ENCODE measurements at regions not wholly inside any gene's neighbourhood (a gene's known extent, or its start where the extent isn't known, plus 50 kb on each side); places are given as distances from the start of the nearest gene placed in this dataset.

DNA sequence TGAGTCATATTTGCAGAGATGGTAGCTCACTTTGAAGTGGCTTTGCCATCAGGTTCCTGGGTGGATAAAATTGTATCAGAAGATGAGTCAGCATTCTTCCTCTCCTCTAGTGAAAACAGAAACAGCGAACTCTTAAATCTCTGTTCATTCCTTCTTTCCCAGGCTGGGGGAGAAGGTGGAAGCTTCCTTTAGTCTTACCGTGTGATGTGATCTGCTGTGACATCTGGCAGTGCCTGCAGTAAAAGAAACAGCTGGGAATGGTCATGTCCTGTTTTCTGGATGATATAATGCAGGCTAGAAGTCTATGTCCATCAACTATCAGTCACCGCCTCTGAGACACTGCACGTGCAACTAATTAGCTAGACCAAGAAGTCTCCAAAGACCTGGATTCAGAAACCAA lies 171.6 kb downstream of the VAPA start:
- Histone ChIP-seq H3K9me3 (ENCODE audit: control insufficient read depth in 2 of 3, insufficient read depth in 1 of 3, low read length in 3 of 3) (peaks cover 0 to 13% (median 0%) of the 10 kb centered on the region in 3 donors), H3K9ac (ENCODE audit: low read length in 3 of 3) (no peak overlapping the region), H3K4me1 (ENCODE audit: control insufficient read depth in 2 of 3, insufficient read depth in 2 of 3, low read depth in 1 of 3, low read length in 3 of 3) (no peaks in the 10 kb centered on the region), H3K4me3 (ENCODE audit: low read length in 3 of 3) (no peak overlapping the region), H3K27ac (ENCODE audit: low read depth in 2 of 2, low read length in 2 of 2) (no peak overlapping the region), H3K27me3 (ENCODE audit: control insufficient read depth, insufficient read depth, low read length) (no peaks in the 10 kb centered on the region), H3K36me3 (ENCODE audit: control insufficient read depth in 2 of 3, insufficient read depth in 3 of 3, low read length in 3 of 3) (no peaks in the 10 kb centered on the region)
- no peak for TF ChIP-seq CTCF (IDR thresholded peaks at IDR 0.05; ENCODE audit: borderline replicate concordance, extremely low read depth, insufficient read depth)
- FAIRE-seq (no peak), DNase-seq (no peak)
- intact Hi-C loops (cut with DNase I): no loop called here

DNA sequence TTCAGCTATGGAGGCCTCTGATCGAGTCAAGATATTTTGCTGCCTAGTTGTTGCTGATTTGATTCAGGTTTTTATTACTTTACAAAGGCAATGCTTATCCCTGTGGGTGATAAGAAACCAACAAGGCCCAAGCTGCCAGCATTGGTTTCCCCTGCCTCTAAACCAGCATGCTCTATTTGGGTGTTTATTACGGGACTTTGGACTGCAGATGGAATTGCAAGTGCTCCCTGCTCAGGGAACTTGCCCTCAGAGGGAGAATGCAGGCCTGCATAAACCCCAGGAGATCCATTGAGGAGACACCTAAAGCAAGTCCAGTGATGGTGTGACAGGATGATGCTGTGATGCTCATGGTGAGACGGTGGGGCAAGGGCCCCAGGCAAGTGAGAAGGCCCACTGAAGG lies 172.1 kb downstream of the VAPA start:
- H3K9me3 ChIP-seq (ENCODE audit: control insufficient read depth in 2 of 3, insufficient read depth in 1 of 3, low read length in 3 of 3): peaks cover 0 to 13% (median 0%) of the 10 kb centered on the region in 3 donors
- H3K9ac ChIP-seq (ENCODE audit: low read length in 3 of 3): no peak overlapping the region
- no peak overlapping the region for H3K27ac ChIP-seq (ENCODE audit: low read depth in 2 of 2, low read length in 2 of 2)
- no peak overlapping the region for H3K4me3 ChIP-seq (ENCODE audit: low read length in 3 of 3)
- no peaks in the 10 kb centered on the region for H3K36me3 ChIP-seq (ENCODE audit: control insufficient read depth in 2 of 3, insufficient read depth in 3 of 3, low read length in 3 of 3)
- intact Hi-C loops (cut with DNase I): no loop called here
- no peaks in the 10 kb centered on the region for H3K27me3 ChIP-seq (ENCODE audit: control insufficient read depth, insufficient read depth, low read length)
- H3K4me1 ChIP-seq (ENCODE audit: control insufficient read depth in 2 of 3, insufficient read depth in 2 of 3, low read depth in 1 of 3, low read length in 3 of 3): no peaks in the 10 kb centered on the region
- FAIRE-seq: no peak
- no peak for DNase-seq
- no peak for TF ChIP-seq CTCF (IDR thresholded peaks at IDR 0.05; ENCODE audit: borderline replicate concordance, extremely low read depth, insufficient read depth)

DNA sequence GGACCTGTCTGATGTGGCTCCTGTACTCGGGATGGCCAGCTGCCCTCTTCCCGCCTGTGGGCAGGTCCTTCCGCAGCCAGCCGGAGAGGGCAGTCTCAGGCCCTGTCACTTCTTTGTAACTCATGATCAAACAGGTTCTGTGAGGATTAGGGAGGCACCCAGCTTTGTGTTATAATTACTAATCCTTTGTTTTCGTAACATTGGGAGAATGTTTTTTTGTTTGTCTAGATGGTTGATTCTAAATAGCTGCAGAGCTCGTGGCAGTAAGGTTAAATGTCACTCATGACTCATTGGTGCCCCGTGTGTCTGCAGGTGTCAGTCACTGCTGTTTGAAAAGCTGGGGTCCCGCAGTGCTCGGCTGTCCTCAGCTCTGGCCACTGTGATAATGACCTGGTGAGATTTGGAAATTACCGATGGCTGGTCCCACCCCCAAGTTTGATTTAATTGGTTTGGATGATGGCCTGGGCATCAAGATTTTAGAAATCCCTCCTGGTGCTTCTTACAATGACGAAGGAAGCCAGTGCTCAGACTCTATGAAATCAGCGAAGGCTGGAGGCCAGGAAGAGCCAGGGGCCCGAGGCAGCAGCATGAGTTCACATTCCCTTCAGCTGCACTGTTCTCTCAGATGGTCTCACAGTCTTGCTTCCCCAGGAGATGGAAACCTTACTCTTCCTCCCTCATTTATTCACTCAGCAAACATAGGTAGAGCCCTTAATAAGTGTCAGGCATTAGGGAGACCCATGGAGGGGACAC lies 172.8 kb downstream of the VAPA start:
- Histone ChIP-seq H3K36me3 (ENCODE audit: control insufficient read depth in 2 of 3, insufficient read depth in 3 of 3, low read length in 3 of 3) (no peaks in the 10 kb centered on the region), H3K27ac (ENCODE audit: low read depth in 2 of 2, low read length in 2 of 2) (no peak overlapping the region), H3K9me3 (ENCODE audit: control insufficient read depth in 2 of 3, insufficient read depth in 1 of 3, low read length in 3 of 3) (peaks cover 0 to 13% (median 0%) of the 10 kb centered on the region in 3 donors), H3K27me3 (ENCODE audit: control insufficient read depth, insufficient read depth, low read length) (no peaks in the 10 kb centered on the region), H3K4me1 (ENCODE audit: control insufficient read depth in 2 of 3, insufficient read depth in 2 of 3, low read depth in 1 of 3, low read length in 3 of 3) (no peaks in the 10 kb centered on the region), H3K4me3 (ENCODE audit: low read length in 3 of 3) (no peak overlapping the region), H3K9ac (ENCODE audit: low read length in 3 of 3) (no peak overlapping the region)
- FAIRE-seq (no peak), DNase-seq (no peak)
- intact Hi-C loops (cut with DNase I): no loop called here
- no peak for TF ChIP-seq CTCF (IDR thresholded peaks at IDR 0.05; ENCODE audit: borderline replicate concordance, extremely low read depth, insufficient read depth)

DNA sequence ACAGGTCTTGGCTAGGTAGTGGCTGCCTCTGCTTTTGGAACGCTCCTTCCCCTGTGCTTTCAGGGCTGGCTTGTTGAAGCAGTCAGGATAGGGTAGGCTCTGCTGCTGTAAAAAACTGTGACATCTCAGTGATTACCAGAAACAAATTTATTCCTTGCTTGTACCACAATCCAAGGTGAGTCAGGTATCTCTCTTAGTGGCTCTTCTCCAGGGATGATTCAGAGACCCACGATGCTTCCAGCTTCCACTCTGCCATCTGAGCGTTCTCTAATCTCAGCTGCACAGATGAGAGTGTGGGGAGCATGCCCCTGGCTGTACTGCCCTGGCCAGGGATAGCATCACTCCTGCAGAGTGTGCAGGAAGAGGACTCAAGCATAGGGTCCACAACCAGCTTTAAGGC lies 174.9 kb downstream of the VAPA start:
- Histone ChIP-seq H3K36me3 (ENCODE audit: control insufficient read depth in 2 of 3, insufficient read depth in 3 of 3, low read length in 3 of 3) (no peaks in the 10 kb centered on the region), H3K27ac (ENCODE audit: low read depth in 2 of 2, low read length in 2 of 2) (no peak overlapping the region), H3K4me1 (ENCODE audit: control insufficient read depth in 2 of 3, insufficient read depth in 2 of 3, low read depth in 1 of 3, low read length in 3 of 3) (no peaks in the 10 kb centered on the region), H3K9ac (ENCODE audit: low read length in 3 of 3) (no peak overlapping the region), H3K9me3 (ENCODE audit: control insufficient read depth in 2 of 3, insufficient read depth in 1 of 3, low read length in 3 of 3) (no peaks in the 10 kb centered on the region), H3K27me3 (ENCODE audit: control insufficient read depth, insufficient read depth, low read length) (no peaks in the 10 kb centered on the region), H3K4me3 (ENCODE audit: low read length in 3 of 3) (no peak overlapping the region)
- intact Hi-C loops (cut with DNase I): no loop called here
- FAIRE-seq (no peak), DNase-seq (no peak)
- no peak for TF ChIP-seq CTCF (IDR thresholded peaks at IDR 0.05; ENCODE audit: borderline replicate concordance, extremely low read depth, insufficient read depth)

Data from kidney (tissue), 13 donors.